ENCODE measurements at regions not wholly inside any gene's neighbourhood (a gene's known extent, or its start where the extent isn't known, plus 50 kb on each side); places are given as distances from the start of the nearest gene placed in this dataset.

DNA sequence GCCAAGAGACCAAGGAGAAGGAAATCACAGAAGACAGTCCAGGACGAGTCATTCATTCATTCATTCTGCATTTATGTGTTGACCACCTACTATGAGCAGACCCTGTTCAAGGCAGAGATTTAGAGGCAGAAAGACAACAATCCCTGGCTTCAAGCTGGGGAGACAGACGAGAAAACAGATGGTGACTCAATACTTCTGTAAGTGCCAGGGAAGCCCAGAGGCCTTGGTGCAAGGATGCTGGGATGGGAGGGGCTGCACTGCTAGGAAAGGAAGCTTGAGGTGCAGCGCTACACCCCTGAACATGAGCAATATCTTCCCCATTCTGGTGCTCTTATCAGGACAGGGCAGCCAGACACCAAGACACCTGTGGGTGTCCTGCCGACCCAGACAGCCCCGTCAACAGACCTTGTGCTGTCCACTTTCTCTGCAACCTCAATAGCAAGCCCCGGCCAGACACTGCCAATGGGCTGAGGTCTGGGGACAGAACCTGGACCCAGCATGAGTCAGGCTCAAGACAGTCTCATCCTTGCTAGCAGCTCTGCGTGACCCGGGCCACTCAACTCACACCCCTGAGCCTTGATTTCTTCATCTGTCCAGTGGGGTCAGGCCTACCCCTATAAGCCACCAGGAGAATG is 163.5 kb downstream of the COPRS start:
- CTCF ChIA-PET = interaction anchor here (1.6 kb wide), 1 partner anchor 147 kb away, joined by 7 read pairs; no protein-coding TSS in a partner anchor
- no peak for DNase-seq (ENCODE audit: low read depth, low spot score)
- POLR2A ChIA-PET = interaction anchor here (1.3 to 1.4 kb wide), 2 partner anchors 27 to 137 kb away, joined by 3 to 4 read pairs; no protein-coding TSS in a partner anchor
- Histone ChIP-seq H3K4me3 (ENCODE audit: low read depth, low read length) (no peak overlapping the region), H3K27ac (ENCODE audit: low read depth, low read length) (peak overlapping the region; percentile 82), H3K27me3 (ENCODE audit: control insufficient read depth, insufficient read depth, low read length) (no peaks in the 10 kb centered on the region), H3K9me3 (ENCODE audit: control insufficient read depth, insufficient read depth, low read length) (peaks cover 6% of the 10 kb centered on the region; the same call in 1 of the 2 replicates)
- TF ChIP-seq, protein P1, sequence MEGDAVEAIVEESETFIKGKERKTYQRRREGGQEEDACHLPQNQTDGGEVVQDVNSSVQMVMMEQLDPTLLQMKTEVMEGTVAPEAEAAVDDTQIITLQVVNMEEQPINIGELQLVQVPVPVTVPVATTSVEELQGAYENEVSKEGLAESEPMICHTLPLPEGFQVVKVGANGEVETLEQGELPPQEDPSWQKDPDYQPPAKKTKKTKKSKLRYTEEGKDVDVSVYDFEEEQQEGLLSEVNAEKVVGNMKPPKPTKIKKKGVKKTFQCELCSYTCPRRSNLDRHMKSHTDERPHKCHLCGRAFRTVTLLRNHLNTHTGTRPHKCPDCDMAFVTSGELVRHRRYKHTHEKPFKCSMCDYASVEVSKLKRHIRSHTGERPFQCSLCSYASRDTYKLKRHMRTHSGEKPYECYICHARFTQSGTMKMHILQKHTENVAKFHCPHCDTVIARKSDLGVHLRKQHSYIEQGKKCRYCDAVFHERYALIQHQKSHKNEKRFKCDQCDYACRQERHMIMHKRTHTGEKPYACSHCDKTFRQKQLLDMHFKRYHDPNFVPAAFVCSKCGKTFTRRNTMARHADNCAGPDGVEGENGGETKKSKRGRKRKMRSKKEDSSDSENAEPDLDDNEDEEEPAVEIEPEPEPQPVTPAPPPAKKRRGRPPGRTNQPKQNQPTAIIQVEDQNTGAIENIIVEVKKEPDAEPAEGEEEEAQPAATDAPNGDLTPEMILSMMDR (IDR thresholded peaks at IDR 0.05; ENCODE audit: low read depth, low read length) = no peak

DNA sequence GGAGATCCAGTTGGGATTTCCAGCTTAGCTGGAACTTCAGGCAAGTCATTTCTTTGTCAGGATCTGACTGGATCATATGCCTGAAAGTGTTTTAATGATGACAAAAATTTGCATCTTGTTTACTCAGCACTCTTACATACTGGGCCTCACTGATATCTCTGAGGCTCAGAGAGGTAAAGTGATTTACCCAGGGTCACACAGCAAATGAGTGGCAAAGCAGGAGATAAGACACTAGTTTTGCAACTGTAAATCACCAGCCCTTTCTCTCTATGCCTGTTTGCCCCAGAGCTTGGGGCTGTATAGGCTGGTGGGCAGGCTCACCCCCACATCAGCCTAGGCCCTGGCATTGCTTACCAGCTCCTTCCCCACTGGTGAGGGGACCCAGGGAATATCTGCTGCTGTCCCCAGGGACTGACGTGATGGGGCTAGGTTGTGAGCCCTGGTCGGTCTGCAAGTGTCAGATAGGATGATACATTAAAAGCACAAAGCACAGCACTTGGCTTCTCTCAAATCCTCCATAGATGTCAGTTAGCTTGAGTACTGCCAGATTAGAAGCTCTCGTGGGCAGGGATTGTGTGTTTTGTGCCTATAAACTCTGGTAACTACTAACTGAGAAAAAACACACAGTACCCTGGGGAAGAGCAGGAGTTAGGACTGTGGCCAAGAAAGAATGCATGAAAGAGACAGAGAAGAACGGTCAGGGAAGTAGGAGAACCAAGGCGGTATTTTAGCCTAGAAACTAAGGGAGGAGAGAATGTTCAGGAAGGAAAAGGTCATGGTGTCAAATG is 165.4 kb downstream of the COPRS start:
- Histone ChIP-seq H3K4me3 (ENCODE audit: low read depth, low read length) (no peak overlapping the region), H3K9me3 (ENCODE audit: control insufficient read depth, insufficient read depth, low read length) (no peaks in the 10 kb centered on the region), H3K27ac (ENCODE audit: low read depth, low read length) (no peak overlapping the region), H3K27me3 (ENCODE audit: control insufficient read depth, insufficient read depth, low read length) (no peaks in the 10 kb centered on the region)
- no peak for DNase-seq (ENCODE audit: low read depth, low spot score)
- TF ChIP-seq, protein P1 (IDR thresholded peaks at IDR 0.05; ENCODE audit: low read depth, low read length) = no peak
- POLR2A ChIA-PET = no interaction called here
- CTCF ChIA-PET = interaction anchor here (0.7 kb wide), 1 partner anchor 135 kb away, joined by 9 read pairs; no protein-coding TSS in a partner anchor

DNA sequence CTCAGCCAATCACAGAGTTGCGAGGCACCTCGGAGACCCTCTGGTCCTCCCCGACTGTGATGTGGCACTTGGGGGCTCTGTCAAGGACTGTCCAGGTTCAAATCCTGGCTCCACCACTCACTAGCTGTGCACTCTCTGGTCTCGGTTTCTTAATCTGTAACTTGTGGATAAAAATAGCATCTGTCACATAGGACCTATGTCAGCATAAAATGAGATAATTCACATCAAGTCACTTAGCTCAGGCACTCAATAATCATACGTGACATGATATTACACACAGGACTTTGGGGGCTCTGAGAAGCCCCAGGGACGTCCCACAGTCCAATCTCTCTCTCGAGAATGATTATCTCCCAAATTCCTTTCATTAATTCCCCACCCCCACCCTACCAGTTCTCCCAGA is 166.4 kb downstream of the COPRS start:
- ChIA-PET CTCF (interaction anchor here (0.7 kb wide), 1 partner anchor 134 kb away, joined by 9 read pairs; no protein-coding TSS in a partner anchor), POLR2A (no interaction called here)
- no peak overlapping the region for H3K4me3 ChIP-seq (ENCODE audit: low read depth, low read length)
- no peaks in the 10 kb centered on the region for H3K9me3 ChIP-seq (ENCODE audit: control insufficient read depth, insufficient read depth, low read length)
- TF ChIP-seq, protein P1 (IDR thresholded peaks at IDR 0.05; ENCODE audit: low read depth, low read length) = no peak
- H3K27ac ChIP-seq (ENCODE audit: low read depth, low read length) = no peak overlapping the region
- DNase-seq (ENCODE audit: low read depth, low spot score) = no peak
- H3K27me3 ChIP-seq (ENCODE audit: control insufficient read depth, insufficient read depth, low read length) = no peaks in the 10 kb centered on the region

DNA sequence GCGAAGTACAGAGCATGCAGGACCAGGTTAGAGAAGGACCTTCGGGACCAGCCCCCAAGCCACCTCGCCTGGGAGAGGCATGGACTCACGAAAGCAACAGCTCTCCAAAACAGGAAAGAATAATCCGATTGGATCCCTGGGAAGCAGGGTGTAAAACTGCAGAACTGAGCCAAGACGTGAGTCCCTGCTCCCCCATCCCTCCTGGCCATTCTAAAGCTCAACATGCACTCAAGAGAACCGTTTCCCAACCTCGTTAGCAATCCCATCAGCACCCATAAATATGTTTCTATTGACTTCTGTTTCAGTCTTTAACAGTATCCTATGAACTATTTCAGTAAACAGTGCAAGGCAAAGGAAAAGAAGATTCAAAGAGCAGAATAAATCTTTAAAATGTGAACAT is 167.0 kb downstream of the COPRS start:
- CTCF ChIA-PET = interaction anchor here (1.4 kb wide), 1 partner anchor 132 kb away, joined by 5 read pairs; no protein-coding TSS in a partner anchor
- Histone ChIP-seq H3K9me3 (ENCODE audit: control insufficient read depth, insufficient read depth, low read length) (no peaks in the 10 kb centered on the region), H3K27me3 (ENCODE audit: control insufficient read depth, insufficient read depth, low read length) (no peaks in the 10 kb centered on the region), H3K27ac (ENCODE audit: low read depth, low read length) (no peak overlapping the region), H3K4me3 (ENCODE audit: low read depth, low read length) (no peak overlapping the region)
- DNase-seq (ENCODE audit: low read depth, low spot score) = no peak
- POLR2A ChIA-PET = no interaction called here
- TF ChIP-seq, protein P1 (IDR thresholded peaks at IDR 0.05; ENCODE audit: low read depth, low read length) = no peak

All from AG04450 (cell line).